GM23338 (cell line): ENCODE measurements at regions not wholly inside any gene's neighbourhood (a gene's known extent, or its start where the extent isn't known, plus 50 kb on each side); places are given as distances from the start of the nearest gene placed in this dataset.

Experiments used
- ATAC-seq: fragments of 200-7000 bp; cut with Tn5 transposase; 3 replicates; pipeline ENCODE4 v1.9.1; 2020
- DNase-seq: peaks from one replicate; pipeline ENCODE4 v3.0.0-alpha.2; 2015; ENCODE audit warnings: low spot score
- H2AFZ ChIP-seq: fragments of 200-600 bp; sonication (generic); 2 replicates; pipeline ENCODE4 v1.8.0; 2016; ENCODE audit warnings: antibody characterized with exemption, mild to moderate bottlenecking, moderate library complexity
- H3F3A ChIP-seq: fragments of 200-600 bp; sonication (generic); replicated peaks from 2 replicates; pipeline ENCODE4 v1.8.0; 2017; ENCODE audit warnings: antibody characterized with exemption, mixed run types, low read depth
- H3K27ac ChIP-seq: fragments of 200-600 bp; sonication (generic); 2 replicates; pipeline ENCODE4 v1.6.1; 2016; ENCODE audit warnings: low read depth
- H3K27me3 ChIP-seq: fragments of 200-600 bp; sonication (generic); 2 replicates; pipeline ENCODE4 v1.8.0; 2016; ENCODE audit warnings: mild to moderate bottlenecking, mixed run types, moderate library complexity; ENCODE audit not compliant: insufficient read depth
- H3K36me3 ChIP-seq: fragments of 200-600 bp; sonication (generic); 2 replicates; pipeline ENCODE4 v1.8.0; 2016; ENCODE audit warnings: mild to moderate bottlenecking; ENCODE audit not compliant: insufficient read depth
- H3K4me1 ChIP-seq: fragments of 200-600 bp; sonication (generic); 2 replicates; pipeline ENCODE4 v1.8.0; 2016; ENCODE audit warnings: mild to moderate bottlenecking, moderate library complexity; ENCODE audit not compliant: insufficient read depth
- H3K4me2 ChIP-seq: fragments of 200-600 bp; sonication (generic); 2 replicates; pipeline ENCODE4 v1.7.1; 2017; ENCODE audit warnings: mixed run types
- H3K4me3 ChIP-seq: fragments of 200-600 bp; sonication (generic); 2 replicates; pipeline ENCODE4 v1.6.1; 2016; ENCODE audit warnings: mixed run types
- H3K79me2 ChIP-seq: fragments of 200-600 bp; sonication (generic); replicated peaks from 2 replicates; pipeline ENCODE4 v1.8.0; 2017; ENCODE audit warnings: mild to moderate bottlenecking; ENCODE audit not compliant: insufficient read depth
- H3K9me2 ChIP-seq: fragments of 200-600 bp; sonication (generic); 2 replicates; pipeline ENCODE4 v1.8.0; 2017; ENCODE audit not compliant: insufficient read depth
- H4K20me1 ChIP-seq: fragments of 200-600 bp; sonication (generic); replicated peaks from 2 replicates; pipeline ENCODE4 v1.8.0; 2017; ENCODE audit warnings: mild to moderate bottlenecking; ENCODE audit not compliant: insufficient read depth
- H3K27ac Mint-ChIP-seq: 2 replicates; pipeline ENCODE4 v1.8.0; 2020; ENCODE audit warnings: inconsistent platforms, mild to moderate bottlenecking, moderate library complexity, mixed read lengths
- H3K27me3 Mint-ChIP-seq: 3 replicates; pipeline ENCODE4 v1.8.0; 2022; ENCODE audit warnings: low read depth, mild to moderate bottlenecking, moderate library complexity, mixed read lengths, inconsistent platforms; ENCODE audit not compliant: insufficient read depth, poor library complexity
- H3K36me3 Mint-ChIP-seq: 3 replicates; pipeline ENCODE4 v1.8.0; 2021; ENCODE audit warnings: low read depth, mild to moderate bottlenecking, inconsistent platforms, moderate library complexity, mixed read lengths
- H3K4me1 Mint-ChIP-seq: 3 replicates; pipeline ENCODE4 v1.8.0; 2020; ENCODE audit warnings: mild to moderate bottlenecking, inconsistent platforms, mixed read lengths
- H3K4me3 Mint-ChIP-seq: 3 replicates; pipeline ENCODE4 v1.8.0; 2021; ENCODE audit warnings: moderate library complexity, mild to moderate bottlenecking, inconsistent platforms, mixed read lengths
- H3K9me3 Mint-ChIP-seq: 3 replicates; pipeline ENCODE4 v1.8.0; 2020; ENCODE audit warnings: moderate library complexity, mild to moderate bottlenecking, inconsistent platforms, mixed read lengths
- EZH2 ChIP-seq: fragments of 200-600 bp; sonication (generic); IDR thresholded peaks from one replicate; pipeline ENCODE4 v1.8.0; 2017; ENCODE audit warnings: antibody characterized with exemption, mild to moderate bottlenecking, low read depth; ENCODE audit not compliant: unreplicated experiment
- NANOG ChIP-seq: IDR thresholded peaks from 2 replicates; pipeline ENCODE4 v1.6.1; 2016; ENCODE audit warnings: antibody characterized with exemption, borderline replicate concordance
- POLR2AphosphoS5 ChIP-seq: IDR thresholded peaks from 2 replicates; pipeline ENCODE4 v1.6.1; 2016; ENCODE audit warnings: antibody characterized with exemption, low read depth
- REST ChIP-seq: IDR thresholded peaks from one replicate; pipeline ENCODE4 v1.6.1; 2018; ENCODE audit warnings: antibody characterized with exemption; ENCODE audit not compliant: unreplicated experiment
- ZNF462 ChIP-seq: fragments of 250-450 bp; sonication (Bioruptor Pico); IDR thresholded peaks from 2 replicates; pipeline ENCODE4 v1.5.0; 2020; ENCODE audit warnings: mild to moderate bottlenecking, moderate library complexity

GRCh38 chr2:6168485-6168884 lies 476.3 kb downstream of the SOX11 start (continued):
- no peak for TF ChIP-seq ZNF462
- TF ChIP-seq POLR2AphosphoS5: no peak

- Histone ChIP-seq H3K79me2 (no peaks in the 10 kb centered on the region), H3K36me3 (0 out of 2 replicates have a peak, but pooled peaks cover 3% of the 10 kb centered on the region), H3K27ac (no peak overlapping the region), H3K4me3 (no peak overlapping the region), H3F3A (no peaks in the 10 kb centered on the region), H3K4me1 (no peaks in the 10 kb centered on the region), H3K4me2 (no peak overlapping the region), H3K9me2 (no peaks in the 10 kb centered on the region), H3K27me3 (no peaks in the 10 kb centered on the region), H2AFZ (no peak overlapping the region), H4K20me1 (no peaks in the 10 kb centered on the region)
- Mint-ChIP-seq H3K27me3 (no peaks in the 10 kb centered on the region), H3K9me3 (peaks cover 79% of the 10 kb centered on the region), H3K4me1 (no peaks in the 10 kb centered on the region), H3K4me3 (no peak overlapping the region), H3K36me3 (no peaks in the 10 kb centered on the region), H3K27ac (no peak overlapping the region)
- no peak for DNase-seq
- no peak for ATAC-seq
- TF ChIP-seq ZNF462: no peak
- TF ChIP-seq NANOG: no peak
- TF ChIP-seq REST: no peak
- no peak for TF ChIP-seq EZH2
- TF ChIP-seq POLR2AphosphoS5: no peak
Measured at GRCh38 chr2:6171294-6171693, 479.1 kb downstream of the SOX11 start.
